GM10248 (cell line): ENCODE measurements at regions not wholly inside any gene's neighbourhood (a gene's known extent, or its start where the extent isn't known, plus 50 kb on each side); places are given as distances from the start of the nearest gene placed in this dataset.

Experiments
- CTCF ChIA-PET: fragments of 300-600 bp; sonication (Branson Sonifier 250); formaldehyde crosslinking; extraction: SDS; loops from one replicate; lab custom pipeline; 2021; ENCODE audit warnings: antibody characterized with exemption; lab: Yijun Ruan, JAX
- POLR2A ChIA-PET: fragments of 350-650 bp; sonication (Branson Sonifier 250); formaldehyde crosslinking; extraction: SDS; loops from one replicate; lab custom pipeline; 2020; ENCODE audit warnings: antibody characterized with exemption; lab: Yijun Ruan, JAX
- DNase-seq: peaks from one replicate; pipeline ENCODE4 v3.0.0; 2012; ENCODE audit errors: extremely low spot score
- TF ChIP-seq, protein P1 (sequence below): IDR thresholded peaks from 2 replicates; pipeline ENCODE4 v1.5.1; 2012; ENCODE audit warnings: mild to moderate bottlenecking, low read depth; ENCODE audit errors: extremely low read depth, missing control alignments, control extremely low read depth

DNA sequence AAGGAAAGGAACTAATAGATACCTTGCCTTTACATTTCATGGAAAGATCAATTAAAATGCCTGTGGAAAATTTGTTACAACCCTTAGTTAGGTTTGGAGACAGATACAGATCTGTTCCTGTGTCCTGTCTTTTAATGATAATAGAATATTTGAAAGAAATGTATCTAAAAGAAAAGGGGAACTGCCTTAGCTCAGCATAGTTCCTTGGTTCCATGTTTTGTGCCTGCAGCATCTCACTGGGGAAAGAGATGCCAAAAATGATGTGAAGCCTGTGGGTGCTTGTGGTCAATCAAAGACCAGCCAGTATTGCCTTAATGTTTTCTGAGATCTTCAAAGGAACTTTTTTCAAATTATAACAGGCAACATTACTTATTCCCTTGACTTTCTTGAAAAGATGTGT, 147.6 kb downstream of the ADCYAP1 start:
- no peak for DNase-seq
- ChIA-PET POLR2A (no interaction called here), CTCF (no interaction called here)
- TF ChIP-seq, protein P1, sequence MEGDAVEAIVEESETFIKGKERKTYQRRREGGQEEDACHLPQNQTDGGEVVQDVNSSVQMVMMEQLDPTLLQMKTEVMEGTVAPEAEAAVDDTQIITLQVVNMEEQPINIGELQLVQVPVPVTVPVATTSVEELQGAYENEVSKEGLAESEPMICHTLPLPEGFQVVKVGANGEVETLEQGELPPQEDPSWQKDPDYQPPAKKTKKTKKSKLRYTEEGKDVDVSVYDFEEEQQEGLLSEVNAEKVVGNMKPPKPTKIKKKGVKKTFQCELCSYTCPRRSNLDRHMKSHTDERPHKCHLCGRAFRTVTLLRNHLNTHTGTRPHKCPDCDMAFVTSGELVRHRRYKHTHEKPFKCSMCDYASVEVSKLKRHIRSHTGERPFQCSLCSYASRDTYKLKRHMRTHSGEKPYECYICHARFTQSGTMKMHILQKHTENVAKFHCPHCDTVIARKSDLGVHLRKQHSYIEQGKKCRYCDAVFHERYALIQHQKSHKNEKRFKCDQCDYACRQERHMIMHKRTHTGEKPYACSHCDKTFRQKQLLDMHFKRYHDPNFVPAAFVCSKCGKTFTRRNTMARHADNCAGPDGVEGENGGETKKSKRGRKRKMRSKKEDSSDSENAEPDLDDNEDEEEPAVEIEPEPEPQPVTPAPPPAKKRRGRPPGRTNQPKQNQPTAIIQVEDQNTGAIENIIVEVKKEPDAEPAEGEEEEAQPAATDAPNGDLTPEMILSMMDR: no peak

- TF ChIP-seq, protein P1: no peak
- ChIA-PET POLR2A (no interaction called here), CTCF (interaction anchor here (1.5 kb wide), 1 partner anchor 13 kb away, joined by 3 read pairs; no protein-coding TSS in a partner anchor)
- DNase-seq: no peak
Observed at GRCh38 chr18:1053331-1054315, 149.0 kb downstream of the ADCYAP1 start.

GRCh38 chr18:1056404-1056803, 151.7 kb downstream of the ADCYAP1 start:
- ChIA-PET POLR2A (no interaction called here), CTCF (no interaction called here)
- no peak for DNase-seq
- TF ChIP-seq, protein P1: no peak

GRCh38 chr18:1057367-1057766, 152.7 kb downstream of the ADCYAP1 start:
- TF ChIP-seq, protein P1: no peak
- ChIA-PET POLR2A (no interaction called here), CTCF (no interaction called here)
- no peak for DNase-seq

GRCh38 chr18:1062588-1062987, 157.9 kb downstream of the ADCYAP1 start:
- CTCF ChIA-PET: interaction anchor here (1.0 kb wide), 1 partner anchor 30 kb away, joined by 3 read pairs; no protein-coding TSS in a partner anchor
- POLR2A ChIA-PET: no interaction called here
- DNase-seq: no peak
- TF ChIP-seq, protein P1: no peak

DNA sequence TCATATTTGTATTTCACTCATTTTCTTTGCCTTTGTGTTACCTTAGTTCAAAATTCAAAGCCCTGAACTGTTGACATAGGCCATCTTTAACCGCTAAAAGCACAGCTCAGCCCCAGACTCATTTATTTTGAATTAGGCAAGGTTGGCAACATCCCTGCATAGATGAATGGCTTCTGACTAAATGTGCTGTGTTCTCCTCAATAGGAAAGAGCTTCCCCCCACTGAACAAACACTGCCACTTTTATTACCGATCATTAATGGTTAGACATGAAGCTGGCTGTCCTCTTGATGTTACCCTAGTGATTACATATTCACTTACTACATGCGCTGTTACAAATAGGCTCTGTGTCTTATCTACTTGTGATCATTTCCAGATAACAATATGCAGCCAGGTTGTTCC, 170.7 kb downstream of the ADCYAP1 start:
- ChIA-PET POLR2A (no interaction called here), CTCF (interaction anchor here (0.9 kb wide), 1 partner anchor 11 kb away, joined by 3 read pairs; no protein-coding TSS in a partner anchor)
- no peak for DNase-seq
- TF ChIP-seq, protein P1: no peak
